A549 (cell line): ENCODE measurements at regions not wholly inside any gene's neighbourhood (a gene's known extent, or its start where the extent isn't known, plus 50 kb on each side); places are given as distances from the start of the nearest gene placed in this dataset.

Experiments used
- ATAC-seq, 2 experiments: fragments of 200-7000 bp in 1 of 2; fragments of >200 bp in 1 of 2; cut with Nextera tagmentation in 1 of 2; cut with Tn5 transposase in 1 of 2; 3 replicates each; pipeline versions ENCODE4 v1.8.0 to v1.9.1; 2018 to 2020; ENCODE audit warnings: mild to moderate bottlenecking in 1 of 2, moderate library complexity in 1 of 2
- CTCF ChIA-PET: fragments of 300-600 bp; sonication (Branson Sonifier 250); formaldehyde crosslinking; extraction: SDS; loops from one replicate; lab custom pipeline; 2021; ENCODE audit warnings: antibody characterized with exemption, inconsistent platforms; lab: Yijun Ruan, JAX
- POLR2A ChIA-PET: fragments of 350-600 bp; formaldehyde crosslinking; extraction: SDS; loops from one replicate; lab custom pipeline; 2021; ENCODE audit warnings: antibody characterized with exemption, inconsistent platforms; lab: Yijun Ruan, JAX
- DNase-seq, 2 experiments: peaks; one replicate each; pipeline versions ENCODE4 v3.0.0 to v3.0.0-alpha.2; 2011 to 2016; ENCODE audit warnings: low read depth in 1 of 2, low spot score in 1 of 2
- FAIRE-seq: peaks from 2 replicates; lab custom pipeline; 2011; peaks lifted over from hg19 to GRCh38; lab: Jason Lieb, UNC
- H3K27ac ChIP-seq, 2 experiments: fragments of >200 bp; sonication (Bioruptor Twin); formaldehyde crosslinking; 3 replicates each; pipeline ENCODE4 v1.5.1; 2016 to 2017
- H3K4me1 ChIP-seq: fragments of >200 bp; sonication (Bioruptor Twin); formaldehyde crosslinking; 3 replicates; pipeline ENCODE4 v1.6.1; 2016
- H3K4me2 ChIP-seq: fragments of >200 bp; sonication (Bioruptor Twin); formaldehyde crosslinking; 3 replicates; pipeline ENCODE4 v1.6.1; 2016
- H3K4me3 ChIP-seq: fragments of >200 bp; sonication (Bioruptor Twin); formaldehyde crosslinking; 3 replicates; pipeline ENCODE4 v1.5.1; 2016
- H3K9me3 ChIP-seq: fragments of >200 bp; sonication (Bioruptor Twin); formaldehyde crosslinking; 3 replicates; pipeline ENCODE4 v1.6.1; 2016
- BCL3 ChIP-seq: fragments of >200 bp; sonication (Bioruptor Twin); formaldehyde crosslinking; IDR thresholded peaks from 3 replicates; pipeline ENCODE4 v1.6.1; 2016
- BHLHE40 ChIP-seq: IDR thresholded peaks from 2 replicates; pipeline ENCODE4 v1.6.1; 2012; ENCODE audit warnings: low read depth, low read length, inconsistent platforms
- CBX2 ChIP-seq: fragments of 200-600 bp; sonication (generic); IDR thresholded peaks from 2 replicates; pipeline ENCODE4 v1.6.1; 2016; ENCODE audit warnings: low read depth, mild to moderate bottlenecking, borderline replicate concordance
- CHD4 ChIP-seq: fragments of 200-600 bp; sonication (generic); IDR thresholded peaks from 2 replicates; pipeline ENCODE4 v1.6.1; 2016; ENCODE audit warnings: antibody characterized with exemption, mild to moderate bottlenecking, borderline replicate concordance
- E2F6 ChIP-seq: IDR thresholded peaks from 2 replicates; pipeline ENCODE4 v1.6.1; 2012; ENCODE audit warnings: low read depth, borderline replicate concordance
- EHF ChIP-seq: fragments of 250-450 bp; sonication (Bioruptor Pico); IDR thresholded peaks from 2 replicates; pipeline ENCODE4 v1.5.0; 2020; ENCODE audit warnings: mild to moderate bottlenecking
- EP300 ChIP-seq, 2 experiments: fragments of >200 bp; sonication (Bioruptor Twin); formaldehyde crosslinking; IDR thresholded peaks; 2 replicates in 1 of 2; 3 replicates in 1 of 2; pipeline ENCODE4 v1.6.1; 2016 to 2017
- FOSB ChIP-seq: fragments of 250-450 bp; sonication (Bioruptor Pico); IDR thresholded peaks from 2 replicates; pipeline ENCODE4 v1.5.0; 2020; ENCODE audit warnings: mild to moderate bottlenecking, moderate library complexity
- FOXS1 ChIP-seq: fragments of 250-450 bp; sonication (Bioruptor Pico); IDR thresholded peaks from 2 replicates; pipeline ENCODE4 v1.5.0; 2020; ENCODE audit warnings: mild to moderate bottlenecking, moderate library complexity
- HES2 ChIP-seq: fragments of >200 bp; sonication (Bioruptor Twin); formaldehyde crosslinking; IDR thresholded peaks from 2 replicates; pipeline ENCODE4 v1.6.1; 2016
- HOXA7 ChIP-seq: fragments of 250-450 bp; sonication (Bioruptor Pico); IDR thresholded peaks from 2 replicates; pipeline ENCODE4 v1.5.0; 2020; ENCODE audit warnings: mild to moderate bottlenecking, moderate library complexity
- HOXB5 ChIP-seq: fragments of 250-450 bp; sonication (Bioruptor Pico); IDR thresholded peaks from 2 replicates; pipeline ENCODE4 v1.5.0; 2020; ENCODE audit warnings: mild to moderate bottlenecking, moderate library complexity
- KDM5A ChIP-seq: fragments of 200-600 bp; sonication (generic); IDR thresholded peaks from 2 replicates; pipeline ENCODE4 v1.6.1; 2016; ENCODE audit warnings: antibody characterized with exemption, mild to moderate bottlenecking
- NFE2L2 ChIP-seq: fragments of 150-350 bp; conservative IDR thresholded peaks from 2 replicates; pipeline ENCODE4 v1.6.1; 2014; ENCODE audit warnings: low read length
- PHF8 ChIP-seq: fragments of 200-600 bp; sonication (generic); IDR thresholded peaks from 2 replicates; pipeline ENCODE4 v1.6.1; 2016; ENCODE audit warnings: low read depth, mild to moderate bottlenecking, antibody characterized with exemption, moderate library complexity, borderline replicate concordance
- POLR2AphosphoS2 ChIP-seq: conservative IDR thresholded peaks from 2 replicates; pipeline ENCODE4 v1.6.1; 2012; ENCODE audit warnings: low read length, improper control_type of control experiment, inconsistent platforms
- RAD21 ChIP-seq, 2 experiments: fragments of >200 bp in 1 of 2; sonication (Bioruptor Twin) in 1 of 2; formaldehyde crosslinking in 1 of 2; IDR thresholded peaks in 1 of 2; conservative IDR thresholded peaks in 1 of 2; 2 replicates in 1 of 2; 3 replicates in 1 of 2; pipeline ENCODE4 v1.6.1; 2012 to 2018; ENCODE audit warnings: inconsistent platforms in 1 of 2
- RCOR1 ChIP-seq: fragments of 150-350 bp; IDR thresholded peaks from 2 replicates; pipeline ENCODE4 v1.6.1; 2014; ENCODE audit warnings: antibody characterized with exemption, low read length, low read depth
- REST ChIP-seq: fragments of 200-600 bp; sonication (generic); IDR thresholded peaks from 2 replicates; pipeline ENCODE4 v1.6.1; 2016; ENCODE audit warnings: antibody characterized with exemption, mild to moderate bottlenecking, moderate library complexity
- RFX5 ChIP-seq: fragments of 450-650 bp; IDR thresholded peaks from 2 replicates; pipeline ENCODE4 v1.7.1; 2014; ENCODE audit warnings: antibody characterized with exemption, mild to moderate bottlenecking, moderate library complexity
- RNF2 ChIP-seq: fragments of 200-600 bp; sonication (generic); IDR thresholded peaks from 2 replicates; pipeline ENCODE4 v1.6.1; 2016; ENCODE audit warnings: low read depth, mild to moderate bottlenecking, antibody characterized with exemption, moderate library complexity, borderline replicate concordance
- SMC3 ChIP-seq: fragments of >200 bp; sonication (Bioruptor Twin); formaldehyde crosslinking; IDR thresholded peaks from 3 replicates; pipeline ENCODE4 v1.6.1; 2018; ENCODE audit warnings: inconsistent platforms
- SREBF2 ChIP-seq: fragments of 450-650 bp; IDR thresholded peaks from 2 replicates; pipeline ENCODE4 v1.6.1; 2014; ENCODE audit warnings: mild to moderate bottlenecking, moderate library complexity
- TP53 ChIP-seq: fragments of 250-450 bp; sonication (Bioruptor Pico); IDR thresholded peaks from 2 replicates; pipeline ENCODE4 v1.5.0; 2021; ENCODE audit warnings: mild to moderate bottlenecking, moderate library complexity
- ZC3H11A ChIP-seq: fragments of 450-650 bp; IDR thresholded peaks from 2 replicates; pipeline ENCODE4 v1.6.1; 2014; ENCODE audit warnings: antibody characterized with exemption, mild to moderate bottlenecking
- WGBS: methylation state at CpG from one replicate; pipeline ENCODE4 v1.1.6; 2017; ENCODE audit errors: missing lambda C conversion rate; 5-methylcytosine and 5-hydroxymethylcytosine counted together

GRCh38 chr6:166087852-166088251 is 79.8 kb downstream of the TBXT start:
- FAIRE-seq (no peak), DNase-seq (no peak), ATAC-seq (no peak)
- POLR2A ChIA-PET, result no interaction called here
- no peak for TF ChIP-seq E2F6
- no peak for TF ChIP-seq FOXS1 (CRISPR knock-in tag)
- TF ChIP-seq KDM5A, result no peak
- TF ChIP-seq EHF (CRISPR knock-in tag), result no peak
- no peak for TF ChIP-seq REST
- no peak for TF ChIP-seq FOSB (CRISPR knock-in tag)
- no peak for TF ChIP-seq POLR2AphosphoS2
- no peak for TF ChIP-seq RAD21 (conservative IDR thresholded peaks at IDR 0.05 in 1 of 2, IDR thresholded peaks at IDR 0.05 in 1 of 2)
- Histone ChIP-seq H3K9me3 (no peaks in the 10 kb centered on the region), H3K4me3 (no peak overlapping the region), H3K4me2 (no peak overlapping the region), H3K4me1 (0 out of 3 replicates have a peak, but pooled peaks cover 2% of the 10 kb centered on the region), H3K27ac (no peak overlapping the region)
- 86% methylated on average over 4 of the region's 5 CpGs for WGBS
- CTCF ChIA-PET, result interaction anchor here (1.2 to 2.4 kb wide), 2 partner anchors 9 to 10 kb away, joined by 3 to 7 read pairs; no protein-coding TSS in a partner anchor

GRCh38 chr6:166087246-166087645 is 80.4 kb downstream of the TBXT start:
- Histone ChIP-seq H3K4me3 (no peak overlapping the region), H3K4me1 (0 out of 3 replicates have a peak, but pooled peaks cover 2% of the 10 kb centered on the region), H3K9me3 (no peaks in the 10 kb centered on the region), H3K27ac (no peak overlapping the region), H3K4me2 (no peak overlapping the region)
- POLR2A ChIA-PET, result no interaction called here
- WGBS, result 79% methylated on average over 6 of the region's 7 CpGs
- no peak for DNase-seq
- TF ChIP-seq RCOR1 (no peak), RNF2 (no peak), HES2 (no peak), NFE2L2 (no peak), CHD4 (no peak), TP53 (no peak), BCL3 (no peak), CBX2 (no peak), HOXB5 (no peak), RFX5 (no peak), SREBF2 (no peak), EP300 (IDR thresholded peaks at IDR 0.05) (no peak), HOXA7 (CRISPR knock-in tag) (no peak), REST (no peak), SMC3 (no peak), BHLHE40 (no peak), ZC3H11A (no peak), PHF8 (no peak)
- no peak for FAIRE-seq
- no peak for ATAC-seq
- CTCF ChIA-PET, result interaction anchor here (1.2 to 2.4 kb wide), 3 partner anchors 10 to 19 kb away, joined by 3 to 7 read pairs (median 5); no protein-coding TSS in a partner anchor
